Neural cell (in vitro differentiated cells): ENCODE measurements at regions not wholly inside any gene's neighbourhood (a gene's known extent, or its start where the extent isn't known, plus 50 kb on each side); places are given as distances from the start of the nearest gene placed in this dataset.

ENCODE experiments used
- H2AFZ ChIP-seq: fragments of 200-600, 300-800 bp; sonication (generic), shearing (Covaris generic); 2 replicates; pipeline ENCODE4 v1.6.0; 2014; ENCODE audit warnings: low read depth, mild to moderate bottlenecking, antibody characterized with exemption, low read length, moderate library complexity
- H3F3A ChIP-seq: fragments of 200-600 bp; shearing (Covaris generic); 2 replicates; pipeline ENCODE4 v1.6.1; 2016; ENCODE audit warnings: mild to moderate bottlenecking, moderate library complexity, mixed read lengths, antibody characterized with exemption, low read length; ENCODE audit not compliant: insufficient read depth, poor library complexity, severe bottlenecking
- H3K27ac ChIP-seq: fragments of 200-600, 300-800 bp; sonication (generic), shearing (Covaris generic); 2 replicates; pipeline ENCODE4 v1.5.1; 2014; ENCODE audit warnings: mild to moderate bottlenecking, low read length, moderate library complexity
- H3K27me3 ChIP-seq: fragments of 300-800, 200-600 bp; sonication (generic), shearing (Covaris generic); 2 replicates; pipeline ENCODE4 v1.6.0; 2014; ENCODE audit warnings: mild to moderate bottlenecking, low read depth, low read length, moderate library complexity; ENCODE audit not compliant: insufficient read depth
- H3K36me3 ChIP-seq: fragments of 300-800, 200-600 bp; sonication (generic), shearing (Covaris generic); 2 replicates; pipeline ENCODE4 v1.5.1; 2014; ENCODE audit warnings: mild to moderate bottlenecking, antibody characterized with exemption, low read length, moderate library complexity; ENCODE audit not compliant: insufficient read depth
- H3K4me2 ChIP-seq: fragments of 300-800, 200-600 bp; sonication (generic), shearing (Covaris generic); 2 replicates; pipeline ENCODE4 v1.6.0; 2014; ENCODE audit warnings: mild to moderate bottlenecking, low read length
- H3K4me3 ChIP-seq: fragments of 300-800, 200-600 bp; sonication (generic), shearing (Covaris generic); 2 replicates; pipeline ENCODE4 v1.5.1; 2014; ENCODE audit warnings: mild to moderate bottlenecking, low read length, moderate library complexity
- H3K79me2 ChIP-seq: fragments of 200-600 bp; shearing (Covaris generic); replicated peaks from 2 replicates; pipeline ENCODE4 v1.6.0; 2014; ENCODE audit warnings: mild to moderate bottlenecking, low read length, moderate library complexity; ENCODE audit not compliant: insufficient read depth
- H3K9ac ChIP-seq: fragments of 300-800, 200-600 bp; sonication (generic), shearing (Covaris generic); 2 replicates; pipeline ENCODE4 v1.6.1; 2016; ENCODE audit warnings: mild to moderate bottlenecking, low read length, mixed read lengths
- H3K9me2 ChIP-seq: fragments of 200-600 bp; shearing (Covaris generic); 2 replicates; pipeline ENCODE4 v1.6.1; 2016; ENCODE audit warnings: mild to moderate bottlenecking, low read length, mixed read lengths; ENCODE audit not compliant: insufficient read depth
- H3K9me3 ChIP-seq: fragments of 200-600, 300-800 bp; sonication (generic), shearing (Covaris generic); 2 replicates; pipeline ENCODE4 v1.6.1; 2016; ENCODE audit warnings: mild to moderate bottlenecking, mixed run types, low read length, moderate library complexity, mixed read lengths
- H4K20me1 ChIP-seq: fragments of 200-600 bp; shearing (Covaris generic); 2 replicates; pipeline ENCODE4 v1.6.1; 2016; ENCODE audit warnings: mild to moderate bottlenecking, mixed run types; ENCODE audit not compliant: insufficient read depth
- CTCF ChIP-seq: fragments of 450-650 bp; IDR thresholded peaks from 2 replicates; pipeline ENCODE4 v1.5.1; 2014; ENCODE audit warnings: antibody characterized with exemption, mild to moderate bottlenecking, moderate library complexity; ENCODE audit not compliant: poor library complexity, severe bottlenecking
- EZH2 ChIP-seq: fragments of 200-600, 300-800 bp; shearing (Covaris generic), sonication (generic); IDR thresholded peaks from 2 replicates; pipeline ENCODE4 v1.6.1; 2014; ENCODE audit warnings: antibody characterized with exemption, low read length, borderline replicate concordance, mild to moderate bottlenecking; ENCODE audit not compliant: insufficient read depth, poor library complexity, severe bottlenecking
- MXI1 ChIP-seq: fragments of 450-650 bp; conservative IDR thresholded peaks from 2 replicates; pipeline ENCODE4 v1.6.1; 2014; ENCODE audit warnings: antibody characterized with exemption, mild to moderate bottlenecking; ENCODE audit not compliant: poor library complexity, severe bottlenecking
- POLR2AphosphoS5 ChIP-seq: IDR thresholded peaks from 2 replicates; pipeline ENCODE4 v1.6.1; 2012
- REST ChIP-seq: IDR thresholded peaks from 2 replicates; pipeline ENCODE4 v1.6.1; 2012; ENCODE audit warnings: borderline replicate concordance
- SMC3 ChIP-seq: fragments of 450-650 bp; conservative IDR thresholded peaks from 2 replicates; pipeline ENCODE4 v1.6.1; 2014; ENCODE audit warnings: antibody characterized with exemption, mild to moderate bottlenecking, moderate library complexity; ENCODE audit not compliant: poor library complexity
- TAF1 ChIP-seq: IDR thresholded peaks from 2 replicates; pipeline ENCODE4 v1.6.1; 2012; ENCODE audit warnings: low read depth

GRCh38 chr20:48159145-48160008 is 374.1 kb upstream of the SULF2 start:
- H3K36me3 ChIP-seq = no peaks in the 10 kb centered on the region
- H3K4me2 ChIP-seq = no peak overlapping the region
- no peaks in the 10 kb centered on the region for H3K27me3 ChIP-seq
- no peaks in the 10 kb centered on the region for H3K9me3 ChIP-seq
- H2AFZ ChIP-seq = no peak overlapping the region
- H3K79me2 ChIP-seq = no peaks in the 10 kb centered on the region
- H4K20me1 ChIP-seq = no peaks in the 10 kb centered on the region
- no peaks in the 10 kb centered on the region for H3K9me2 ChIP-seq
- H3K4me3 ChIP-seq = no peak overlapping the region
- no peak overlapping the region for H3K27ac ChIP-seq
- H3K9ac ChIP-seq = no peak overlapping the region
- TF ChIP-seq POLR2AphosphoS5 (no peak), EZH2 (no peak), SMC3 (no peak), MXI1 (no peak), REST (no peak)
- no peaks in the 10 kb centered on the region for H3F3A ChIP-seq

GRCh38 chr20:48158014-48158413 is 372.7 kb upstream of the SULF2 start:
- Histone ChIP-seq H2AFZ (no peak overlapping the region), H3K9ac (no peak overlapping the region), H4K20me1 (no peaks in the 10 kb centered on the region), H3K9me2 (no peaks in the 10 kb centered on the region), H3K4me3 (no peak overlapping the region), H3K36me3 (no peaks in the 10 kb centered on the region), H3K27ac (no peak overlapping the region), H3K9me3 (no peaks in the 10 kb centered on the region), H3K4me2 (no peak overlapping the region), H3F3A (no peaks in the 10 kb centered on the region), H3K79me2 (no peaks in the 10 kb centered on the region), H3K27me3 (no peaks in the 10 kb centered on the region)
- TF ChIP-seq CTCF (no peak), SMC3 (no peak), POLR2AphosphoS5 (no peak), REST (no peak), TAF1 (no peak)
